Body of pancreas (tissue), 4 donors: ENCODE measurements at regions not wholly inside any gene's neighbourhood (a gene's known extent, or its start where the extent isn't known, plus 50 kb on each side); places are given as distances from the start of the nearest gene placed in this dataset.

Experiments used
- CTCF ChIP-seq, 7 experiments: fragments of 450-650 bp in 4 of 7; fragments of 200-600 bp in 3 of 7; sonication (generic) in 3 of 7; IDR thresholded peaks; one replicate each; pipeline ENCODE4 v1.5.1; 2016 to 2019; ENCODE audit warnings: antibody characterized with exemption in 7 of 7
- POLR2A ChIP-seq, 3 donors: fragments of 450-650 bp; IDR thresholded peaks; one replicate each; pipeline ENCODE4 v1.6.1; 2016; ENCODE audit warnings: antibody characterized with exemption in 3 of 3, mild to moderate bottlenecking in 2 of 3

DNA sequence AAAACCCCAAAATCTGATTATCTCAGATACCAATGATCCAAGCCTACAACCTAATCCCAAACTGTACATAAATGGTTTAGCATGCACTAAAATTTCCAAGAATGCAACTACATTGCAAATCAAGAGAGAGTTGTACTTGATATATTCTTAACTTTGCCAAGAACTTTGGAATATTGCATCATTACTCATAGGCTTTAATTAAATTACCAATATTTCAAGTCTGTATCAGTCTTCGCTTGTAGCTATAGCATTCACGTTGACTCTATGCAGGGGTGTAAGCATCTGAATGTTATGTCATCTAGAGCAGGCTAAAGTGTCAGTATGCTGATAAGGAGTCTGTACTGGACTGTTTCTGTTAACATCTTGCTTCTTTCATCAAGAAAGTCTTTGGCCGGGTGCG is 56.3 kb downstream of the FOXI3 start:
- TF ChIP-seq CTCF (IDR thresholded peaks at IDR 0.05) (no peak), POLR2A (IDR thresholded peaks at IDR 0.05) (no peak)
